Tibial artery (tissue), 4 donors: ENCODE measurements at regions not wholly inside any gene's neighbourhood (a gene's known extent, or its start where the extent isn't known, plus 50 kb on each side); places are given as distances from the start of the nearest gene placed in this dataset.

ENCODE experiments used
- DNase-seq, 2 donors: peaks; one replicate each; pipeline ENCODE4 v3.0.0-alpha.2; 2019
- H3K27ac ChIP-seq, 2 donors: fragments of 200-600 bp; sonication (generic) in 1 of 2; 1 replicate in 1 of 2; 2 replicates in 1 of 2; pipeline ENCODE4 v1.5.1; 2018 to 2019; ENCODE audit warnings: mild to moderate bottlenecking in 1 of 2
- H3K27me3 ChIP-seq, 2 donors: fragments of 200-600 bp; sonication (generic) in 1 of 2; one replicate each; pipeline versions ENCODE4 v1.5.1 to v1.6.0; 2016 to 2019
- H3K36me3 ChIP-seq, 3 donors: fragments of 200-600 bp; sonication (generic) in 2 of 3; one replicate each; pipeline ENCODE4 v1.5.1; 2016 to 2019; ENCODE audit warnings: mild to moderate bottlenecking in 2 of 3
- H3K4me1 ChIP-seq, 4 donors: fragments of 200-600 bp; sonication (generic) in 2 of 4; 1 replicate in 3 of 4; 2 replicates in 1 of 4; pipeline ENCODE4 v1.5.1; 2016 to 2019
- H3K4me3 ChIP-seq, 2 donors: fragments of 200-600 bp; sonication (generic) in 1 of 2; 1 replicate in 1 of 2; 2 replicates in 1 of 2; pipeline ENCODE4 v1.5.1; 2018 to 2019; ENCODE audit warnings: mild to moderate bottlenecking in 2 of 2
- H3K9me3 ChIP-seq, 3 donors: fragments of 200-600 bp; sonication (generic) in 1 of 3; one replicate each; pipeline ENCODE4 v1.5.1; 2016 to 2019
- CTCF ChIP-seq, 2 experiments: fragments of 200-600 bp in 1 of 2; fragments of 450-650 bp in 1 of 2; IDR thresholded peaks; one replicate each; pipeline ENCODE4 v1.5.1; 2017 to 2019; ENCODE audit warnings: antibody characterized with exemption in 2 of 2, mild to moderate bottlenecking in 1 of 2, moderate library complexity in 1 of 2
- intact Hi-C: fragments of 100-400 bp; cut with DNase I; formaldehyde crosslinking; loops from one replicate; pipeline ENCODE4 v1.15.0; 2023; ENCODE audit warnings: low total_unique reads

- DNase-seq: no peak
- Histone ChIP-seq H3K4me3 (no peak overlapping the region), H3K27ac (no peak overlapping the region), H3K36me3 (no peaks in the 10 kb centered on the region), H3K9me3 (no peaks in the 10 kb centered on the region), H3K27me3 (no peaks in the 10 kb centered on the region), H3K4me1 (no peaks in the 10 kb centered on the region)
- TF ChIP-seq CTCF (IDR thresholded peaks at IDR 0.05): no peak
- intact Hi-C loops: no loop called here
Measured at GRCh38 chr3:111299192-111299615, 227.6 kb downstream of the NECTIN3 start.

GRCh38 chr3:111301238-111301798 is 229.7 kb downstream of the NECTIN3 start:
- H3K9me3 ChIP-seq: no peaks in the 10 kb centered on the region
- no peaks in the 10 kb centered on the region for H3K4me1 ChIP-seq
- DNase-seq: no peak
- intact Hi-C loops: no loop called here
- no peak for TF ChIP-seq CTCF (IDR thresholded peaks at IDR 0.05)
- no peaks in the 10 kb centered on the region for H3K36me3 ChIP-seq
- H3K27ac ChIP-seq: no peak overlapping the region
- H3K27me3 ChIP-seq: no peaks in the 10 kb centered on the region
- H3K4me3 ChIP-seq: no peak overlapping the region

- no peak for DNase-seq
- TF ChIP-seq CTCF (IDR thresholded peaks at IDR 0.05): no peak
- Histone ChIP-seq H3K36me3 (no peaks in the 10 kb centered on the region), H3K4me1 (no peaks in the 10 kb centered on the region), H3K27ac (no peak overlapping the region), H3K9me3 (no peaks in the 10 kb centered on the region), H3K27me3 (no peaks in the 10 kb centered on the region), H3K4me3 (no peak overlapping the region)
- intact Hi-C loops: no loop called here
Measured at GRCh38 chr3:111302063-111302462, 230.4 kb downstream of the NECTIN3 start.

GRCh38 chr3:111303760-111304159 is 232.1 kb downstream of the NECTIN3 start:
- Histone ChIP-seq H3K27ac (no peak overlapping the region), H3K36me3 (no peaks in the 10 kb centered on the region), H3K9me3 (no peaks in the 10 kb centered on the region), H3K4me3 (no peak overlapping the region), H3K27me3 (no peaks in the 10 kb centered on the region), H3K4me1 (no peaks in the 10 kb centered on the region)
- intact Hi-C loops: no loop called here
- no peak for TF ChIP-seq CTCF (IDR thresholded peaks at IDR 0.05)
- DNase-seq: no peak

- TF ChIP-seq CTCF (IDR thresholded peaks at IDR 0.05): no peak
- Histone ChIP-seq H3K27ac (no peak overlapping the region), H3K4me1 (no peaks in the 10 kb centered on the region), H3K4me3 (no peak overlapping the region), H3K36me3 (no peaks in the 10 kb centered on the region), H3K27me3 (no peaks in the 10 kb centered on the region), H3K9me3 (no peaks in the 10 kb centered on the region)
- DNase-seq: no peak
- intact Hi-C loops: no loop called here
Measured at GRCh38 chr3:111307676-111308075, 234.3 kb upstream of the CD96 start.

- Histone ChIP-seq H3K4me1 (peaks cover 0 to 23% (median 11%) of the 10 kb centered on the region in 4 donors), H3K4me3 (no peak overlapping the region), H3K27ac (no peak overlapping the region), H3K27me3 (no peaks in the 10 kb centered on the region), H3K9me3 (no peaks in the 10 kb centered on the region), H3K36me3 (no peaks in the 10 kb centered on the region)
- no peak for DNase-seq
- no peak for TF ChIP-seq CTCF (IDR thresholded peaks at IDR 0.05)
- intact Hi-C loops: no loop called here
Measured at GRCh38 chr3:111311126-111311525, 230.9 kb upstream of the CD96 start.
